ENCODE measurements at regions not wholly inside any gene's neighbourhood (a gene's known extent, or its start where the extent isn't known, plus 50 kb on each side); places are given as distances from the start of the nearest gene placed in this dataset.

DNA sequence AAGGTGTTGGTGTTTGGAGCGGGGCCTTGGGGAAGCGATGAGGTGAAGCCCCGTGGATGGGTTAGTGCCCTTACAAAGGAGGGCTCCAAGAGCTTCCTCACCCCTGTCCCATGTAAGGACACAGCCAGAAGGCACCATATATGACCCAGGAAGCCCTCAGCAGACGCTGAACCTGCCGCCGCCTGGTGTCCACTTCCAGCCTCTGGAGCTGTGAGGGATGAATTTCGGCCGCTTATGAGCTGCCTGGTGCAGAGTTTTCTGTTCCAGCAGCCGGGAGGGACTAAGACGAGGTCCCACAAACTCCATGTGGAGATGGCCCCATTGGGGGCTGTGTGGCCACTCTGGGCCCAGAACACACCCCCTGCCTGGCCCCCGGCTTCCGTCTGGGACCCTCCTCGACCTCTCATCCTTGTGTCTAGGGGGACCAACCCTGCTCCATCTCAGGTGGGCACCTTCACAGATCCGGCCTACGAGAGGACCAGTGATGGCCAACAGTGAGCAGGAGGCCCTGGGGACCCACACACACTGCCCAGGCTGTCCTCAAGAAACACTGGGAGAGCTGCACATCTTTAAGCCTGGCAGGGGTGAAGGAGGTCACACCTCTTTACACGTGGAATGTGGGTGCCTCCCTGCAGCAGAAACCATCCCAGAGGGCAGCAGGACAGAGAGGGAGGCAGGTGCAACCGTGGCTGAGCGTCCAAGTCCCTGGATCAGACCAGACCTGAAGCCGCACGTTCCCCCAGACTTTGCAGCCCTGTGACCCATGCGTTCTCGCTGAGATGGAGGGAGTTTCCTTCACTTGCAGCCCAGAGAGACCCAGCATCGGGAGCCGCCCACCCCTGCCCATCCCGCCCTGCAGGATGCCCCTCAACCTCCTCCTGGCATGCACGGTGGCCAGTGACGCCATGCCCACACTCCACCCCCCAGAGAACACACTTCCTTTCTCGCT lies 96.1 kb downstream of the PDGFA start:
- no peak for DNase-seq (ENCODE audit: low spot score)

DNA sequence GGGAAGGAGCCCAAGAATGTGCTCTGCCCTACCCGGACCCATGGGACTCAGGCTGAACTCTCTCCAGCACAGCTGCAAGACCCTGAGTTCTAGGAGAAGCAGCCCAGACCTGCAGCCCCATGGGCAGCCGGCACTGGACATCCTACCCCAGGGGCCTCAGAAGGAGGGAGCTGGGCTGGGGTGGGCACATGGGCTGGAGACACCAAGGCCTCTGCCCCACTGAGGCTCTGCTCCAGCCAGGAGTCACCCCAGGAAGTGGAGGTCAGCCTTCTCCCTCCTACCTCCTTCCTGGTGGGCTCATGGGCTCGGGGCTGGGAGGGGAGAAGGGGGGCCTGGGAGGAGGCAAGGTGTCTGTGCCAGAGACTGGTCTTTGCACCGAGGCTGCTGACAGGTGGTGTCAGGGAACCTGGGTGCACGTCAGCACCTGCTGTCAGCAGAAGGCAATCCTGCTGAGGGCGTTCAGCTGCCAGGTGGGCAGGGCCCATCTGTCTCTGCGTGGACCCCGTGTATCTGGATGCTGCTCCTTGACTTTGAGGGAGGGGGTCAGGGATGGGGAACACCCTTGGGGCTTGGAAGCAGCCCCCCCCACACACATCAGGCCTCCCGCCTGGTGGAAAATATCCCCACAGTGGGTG lies 95.2 kb downstream of the PDGFA start:
- DNase-seq (ENCODE audit: low spot score) = no peak

DNA sequence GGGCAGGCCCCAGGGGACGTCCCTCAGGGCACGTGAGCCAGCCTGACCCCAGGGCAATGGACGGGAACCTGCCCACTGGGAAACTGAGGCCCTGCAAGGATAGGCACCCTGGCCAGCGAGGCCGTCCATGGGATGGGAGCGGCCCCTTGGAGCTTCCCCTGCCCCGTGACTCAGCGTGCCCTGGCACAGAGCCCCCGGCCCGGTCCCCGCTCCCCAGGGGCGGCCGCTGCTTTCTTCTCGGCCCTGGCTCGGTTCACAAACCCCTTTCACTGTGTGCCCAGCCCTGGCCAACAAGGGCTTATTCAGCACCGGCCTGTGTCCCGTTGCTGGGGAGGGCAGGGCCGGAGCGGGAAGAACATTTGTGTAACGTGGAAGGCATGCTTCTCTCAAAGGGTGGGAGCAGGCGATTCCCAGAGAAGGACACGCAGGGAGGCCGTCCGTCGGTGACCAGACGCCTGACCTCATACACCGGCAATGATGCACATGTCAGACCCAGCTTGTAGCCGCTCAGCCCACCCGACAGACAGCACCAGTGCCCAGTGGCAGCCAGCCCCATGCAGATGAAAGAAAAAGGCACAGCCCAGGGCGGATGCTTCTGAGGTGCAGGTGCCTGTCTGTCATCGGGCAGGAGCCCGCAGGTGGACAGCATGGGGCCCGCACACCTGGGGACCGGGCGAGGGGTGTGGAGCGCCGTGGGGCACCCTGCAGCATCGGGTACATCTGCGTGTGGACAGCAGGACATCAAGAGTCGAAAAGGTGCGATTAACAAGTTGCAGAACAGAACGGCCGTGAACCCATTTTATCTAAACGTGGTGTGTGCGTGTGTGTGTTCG lies 94.5 kb downstream of the PDGFA start:
- no peak for DNase-seq (ENCODE audit: low spot score)

DNA sequence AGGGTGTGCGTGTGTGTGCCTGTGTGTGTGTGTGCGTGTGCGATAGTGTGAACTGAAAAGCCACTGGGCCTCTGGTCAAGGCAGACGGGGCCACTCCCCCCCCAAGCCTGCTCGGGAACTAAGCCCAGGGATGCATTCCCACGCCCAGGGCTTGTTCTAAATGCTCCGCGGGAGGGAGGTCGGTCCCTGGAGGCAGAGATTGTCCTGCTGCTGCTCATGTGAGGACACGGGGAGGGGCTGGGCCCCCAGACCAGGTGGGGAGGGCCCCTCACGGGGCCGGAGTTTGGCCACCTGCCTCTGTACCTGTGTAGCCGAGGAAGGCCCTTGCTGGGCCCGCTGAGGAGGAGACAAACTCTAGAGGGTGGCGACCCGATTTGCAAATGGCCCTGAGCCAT lies 93.9 kb downstream of the PDGFA start:
- DNase-seq (ENCODE audit: low spot score) = no peak

DNA sequence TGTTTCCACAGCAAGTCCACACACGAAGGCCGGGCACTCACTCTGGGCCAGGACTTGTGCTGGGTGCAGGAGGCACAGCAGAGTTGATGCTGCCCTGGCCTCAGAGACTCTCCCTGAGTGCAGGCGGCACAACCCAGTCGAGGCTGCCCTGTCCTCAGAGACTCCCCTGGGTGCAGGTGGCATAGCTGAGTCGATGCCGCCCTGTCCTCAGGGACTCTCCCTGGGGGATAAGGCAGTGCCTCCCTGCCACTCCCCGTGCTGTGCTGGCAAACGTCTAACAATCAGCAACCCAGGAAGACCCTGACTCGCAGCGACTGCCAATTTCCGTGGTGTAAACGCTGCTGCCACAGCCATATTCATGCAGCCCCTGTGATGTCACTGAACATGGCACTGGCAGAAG lies 93.1 kb downstream of the PDGFA start:
- DNase-seq (ENCODE audit: low spot score) = no peak

DNA sequence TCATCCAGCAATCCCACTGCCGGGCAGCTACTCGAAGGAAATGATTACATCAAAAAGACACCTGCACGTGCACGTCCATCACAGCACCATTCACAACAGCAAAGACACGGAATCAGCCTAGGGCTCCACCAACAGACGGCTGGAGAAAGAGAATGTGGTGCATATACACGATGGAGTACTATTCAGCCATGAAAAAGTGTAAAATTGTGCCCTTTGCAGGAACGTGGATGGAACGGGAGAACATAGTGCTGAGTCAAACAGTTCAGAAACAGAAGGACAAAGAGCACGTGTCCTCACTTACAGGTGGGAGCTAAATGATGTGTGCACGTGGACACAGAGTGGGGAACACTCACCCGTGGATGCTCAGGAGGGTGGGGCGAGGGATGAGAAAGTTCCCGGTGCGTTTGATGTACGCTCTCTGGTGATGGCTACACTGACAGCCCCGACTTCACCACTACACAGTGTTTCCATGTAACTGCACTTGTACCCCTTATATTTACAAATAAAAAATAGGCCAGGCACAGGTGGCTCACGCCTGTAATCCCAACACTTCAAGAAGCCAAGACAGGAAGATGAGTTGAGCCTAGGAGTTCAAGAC lies 92.0 kb downstream of the PDGFA start:
- DNase-seq (ENCODE audit: low spot score) = no peak

DNA sequence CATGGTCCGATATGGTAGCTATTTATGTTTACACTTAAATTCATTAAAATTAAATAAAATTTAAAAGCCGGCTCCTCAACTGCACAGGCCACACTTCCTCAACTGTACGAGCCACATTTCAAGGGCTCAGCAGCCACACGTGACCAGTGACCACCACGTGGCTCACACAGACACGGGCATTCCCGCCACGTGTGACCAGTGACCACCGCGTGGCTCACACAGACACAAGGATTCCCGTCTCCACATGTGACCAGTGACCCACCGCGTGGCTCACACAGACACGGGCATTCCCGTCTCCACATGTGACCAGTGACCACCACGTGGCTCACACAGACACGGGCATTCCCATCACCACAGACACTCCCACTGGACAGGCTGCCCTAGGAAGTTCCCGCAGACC lies 91.3 kb downstream of the PDGFA start:
- no peak for DNase-seq (ENCODE audit: low spot score)

DNA sequence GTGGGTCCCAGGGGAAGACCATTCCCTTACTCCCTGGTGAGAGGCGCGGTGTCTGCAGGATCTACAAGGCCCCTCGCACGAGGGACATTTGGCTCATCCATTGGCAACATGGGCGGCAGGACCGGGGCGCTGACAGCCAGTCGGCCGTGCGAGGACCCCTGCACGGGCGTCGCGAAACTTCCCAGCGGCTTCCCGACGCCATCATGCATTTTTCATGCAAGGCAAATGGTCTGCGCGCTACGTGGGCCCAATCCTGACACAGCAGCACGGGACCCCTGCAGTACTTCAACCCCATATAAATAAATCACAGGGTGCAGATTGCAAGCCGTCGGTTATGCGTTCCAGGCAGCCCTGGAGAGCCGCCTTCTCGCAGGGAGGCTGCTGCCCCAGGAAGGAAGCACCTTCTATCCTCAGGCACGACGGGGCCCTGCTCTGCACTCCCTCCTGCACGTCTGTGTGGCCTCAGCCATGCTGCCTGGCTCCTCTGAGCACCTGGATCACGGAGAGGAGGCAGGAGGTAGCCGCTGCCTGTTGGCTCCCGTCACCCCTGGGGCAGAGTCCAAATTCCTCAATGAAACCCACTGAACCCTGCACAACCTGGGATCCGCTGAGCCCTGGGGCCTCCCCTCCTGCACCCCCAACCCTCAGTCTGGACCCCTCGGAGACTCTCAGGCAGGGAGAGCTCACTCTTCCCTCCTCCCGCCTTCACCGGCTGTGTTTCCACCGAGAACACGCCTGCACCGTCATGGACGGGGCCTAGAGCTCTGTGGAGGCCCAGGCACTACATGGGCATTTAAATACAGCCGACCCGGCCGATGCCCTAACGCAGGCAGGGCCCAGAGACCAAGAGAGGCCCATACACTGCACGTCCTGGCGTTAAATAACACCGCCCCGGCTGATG lies 90.5 kb downstream of the PDGFA start:
- DNase-seq (ENCODE audit: low spot score) = no peak

DNA sequence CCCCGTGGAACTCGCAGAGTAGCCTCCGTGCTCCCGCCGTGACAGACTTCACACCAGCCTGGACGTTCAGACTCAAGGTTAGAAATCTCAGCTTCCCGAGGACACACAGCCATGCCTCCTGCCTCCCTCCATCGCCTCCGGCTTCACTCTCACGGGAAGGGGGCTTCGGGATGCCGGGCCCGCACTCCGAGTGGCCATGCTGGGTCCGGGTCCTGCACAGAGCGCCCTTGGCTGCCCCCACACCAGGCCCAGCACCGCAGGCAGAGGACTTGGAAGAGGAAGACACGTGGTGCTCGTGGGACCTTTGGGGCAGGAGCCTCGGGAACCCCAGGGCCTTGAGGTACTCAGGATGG lies 89.8 kb downstream of the PDGFA start:
- no peak for DNase-seq (ENCODE audit: low spot score)

DNA sequence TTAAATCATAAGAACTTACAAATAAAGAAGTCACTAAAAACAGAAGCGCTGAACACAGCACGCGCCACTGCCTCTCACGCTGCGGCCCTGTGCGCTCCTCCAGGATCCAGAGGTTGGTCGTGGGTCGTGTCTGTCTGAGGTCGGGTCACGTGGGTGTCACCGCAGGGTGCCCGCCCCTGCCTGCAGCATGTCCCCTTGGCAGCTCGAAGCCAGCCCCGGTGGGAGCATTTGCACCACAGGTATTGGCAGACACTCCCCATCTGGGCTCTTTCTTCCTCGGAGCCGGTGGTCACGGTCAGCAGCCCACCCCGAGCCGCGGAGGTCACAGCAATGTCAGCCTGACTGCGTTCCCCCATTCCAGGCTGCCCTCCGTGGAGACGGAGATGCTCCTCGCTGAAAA lies 88.6 kb downstream of the PDGFA start:
- DNase-seq (ENCODE audit: low spot score) = no peak

DNA sequence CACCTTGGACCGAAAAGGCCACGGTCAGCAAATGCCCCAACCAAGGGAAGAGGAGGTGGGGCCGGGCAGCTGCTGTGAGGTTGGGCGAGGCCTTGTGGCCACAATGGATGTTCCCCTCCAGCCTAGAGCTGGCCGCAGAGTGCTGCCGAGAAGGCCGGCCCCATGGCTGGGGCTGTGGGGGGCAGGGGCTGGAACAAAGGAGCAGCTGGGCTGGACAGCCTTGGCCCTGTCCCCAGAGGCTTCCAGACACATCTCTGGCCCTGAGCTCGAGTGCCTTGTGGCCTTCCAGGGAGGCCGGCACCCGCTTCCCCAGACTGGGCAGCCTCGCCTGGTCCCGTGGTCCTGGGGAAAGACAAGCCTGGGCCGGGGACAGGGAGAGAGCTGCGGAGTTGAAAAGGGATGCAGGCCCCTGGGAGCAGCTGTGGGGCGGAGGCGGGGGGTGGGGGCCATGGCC lies 88.0 kb downstream of the PDGFA start:
- DNase-seq (ENCODE audit: low spot score) = no peak

DNA sequence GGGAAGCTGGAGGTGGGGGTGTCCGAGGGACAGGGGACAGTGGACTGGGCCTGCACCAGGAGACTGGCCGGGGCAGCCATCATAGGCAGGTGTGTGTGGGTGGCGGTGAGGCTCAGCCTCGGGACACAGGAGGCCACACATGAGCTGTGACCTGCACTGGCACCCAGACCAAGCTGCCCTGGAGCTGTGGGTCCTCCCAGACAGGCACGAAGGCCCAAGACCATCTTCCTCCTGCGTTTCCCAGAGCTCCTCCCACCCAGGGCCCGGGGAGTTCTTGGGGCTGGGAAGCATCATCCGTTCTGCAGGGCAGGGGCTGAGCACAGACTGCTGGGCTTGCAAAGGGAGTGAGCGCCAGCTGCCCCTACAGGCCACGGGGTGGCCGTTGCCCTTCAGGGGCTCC lies 87.4 kb downstream of the PDGFA start:
- DNase-seq (ENCODE audit: low spot score) = no peak

DNA sequence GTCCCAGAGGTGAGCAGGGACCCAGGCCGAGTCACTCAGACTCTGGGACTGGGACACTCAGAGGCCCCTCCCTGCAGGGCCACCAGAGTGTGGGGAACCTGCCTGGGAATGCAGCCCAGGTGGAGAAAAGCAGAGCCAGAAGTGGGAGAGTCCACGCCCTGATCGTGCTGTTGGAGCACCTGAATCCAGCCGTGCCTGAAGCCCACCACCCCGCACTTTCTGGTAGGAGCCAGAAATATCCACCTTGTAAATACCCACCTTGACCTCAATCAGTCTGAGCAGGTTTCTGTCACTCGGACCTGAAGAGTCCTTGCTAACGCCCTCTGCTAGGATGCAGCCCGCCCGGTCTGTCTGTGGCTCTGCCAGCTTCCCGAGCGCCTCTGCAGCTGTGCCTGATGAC lies 86.7 kb downstream of the PDGFA start:
- DNase-seq (ENCODE audit: low spot score) = no peak

DNA sequence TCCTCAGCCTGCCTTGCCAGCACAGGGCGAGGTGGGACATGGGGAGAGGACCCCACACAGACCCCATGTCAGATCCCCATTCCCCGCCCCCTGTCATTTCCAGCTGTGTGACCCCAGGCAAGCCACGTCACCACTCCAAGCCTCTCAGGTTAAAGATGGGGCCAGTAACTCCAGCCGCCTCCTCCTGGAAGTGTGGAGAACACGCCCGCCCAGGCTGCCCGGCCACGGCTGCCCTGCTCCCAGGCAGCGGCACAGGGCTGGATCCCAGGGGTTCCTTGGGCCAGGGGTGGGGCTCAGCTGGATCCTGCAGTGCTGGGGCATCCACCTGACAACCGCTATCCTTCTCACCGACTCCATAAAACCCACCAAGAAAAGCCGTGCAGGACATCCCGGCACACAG lies 86.1 kb downstream of the PDGFA start:
- no peak for DNase-seq (ENCODE audit: low spot score)

DNA sequence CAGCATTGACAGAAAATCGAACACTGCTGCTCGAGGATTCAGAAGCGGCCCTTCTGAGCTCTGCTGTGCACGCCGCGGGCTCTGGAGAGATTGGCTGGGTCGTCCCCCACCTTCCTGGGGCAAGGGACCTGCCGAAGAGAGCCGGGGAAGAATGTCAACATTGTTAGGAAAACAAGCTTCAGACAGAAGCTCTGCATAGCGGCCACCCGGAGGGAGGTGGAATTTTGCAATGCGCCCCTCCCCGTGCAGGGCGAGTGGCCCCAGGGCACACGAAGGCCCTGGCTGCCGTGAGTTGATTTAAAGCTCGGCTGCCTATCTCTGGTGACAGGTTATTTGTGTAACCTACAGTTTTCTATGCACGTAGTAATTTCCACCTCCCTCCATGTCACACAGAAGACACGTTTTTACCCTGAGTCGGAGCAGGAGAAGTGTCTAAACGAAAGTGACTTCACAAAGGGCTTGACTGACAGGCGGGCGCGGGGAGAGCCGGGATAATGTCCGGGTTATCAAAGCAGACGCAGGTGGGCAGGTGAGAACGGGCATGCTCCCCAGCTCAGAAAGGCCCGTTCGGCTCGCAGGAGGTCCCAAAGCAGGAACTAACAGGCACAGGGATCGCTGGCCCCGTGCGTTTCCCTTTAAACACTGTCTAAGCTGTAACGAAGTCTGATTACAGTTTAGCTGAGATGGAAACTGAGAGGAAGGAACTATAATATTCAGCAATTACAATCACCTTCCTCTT lies 84.6 kb downstream of the PDGFA start:
- peak; percentile 18 for DNase-seq (ENCODE audit: low spot score)

DNA sequence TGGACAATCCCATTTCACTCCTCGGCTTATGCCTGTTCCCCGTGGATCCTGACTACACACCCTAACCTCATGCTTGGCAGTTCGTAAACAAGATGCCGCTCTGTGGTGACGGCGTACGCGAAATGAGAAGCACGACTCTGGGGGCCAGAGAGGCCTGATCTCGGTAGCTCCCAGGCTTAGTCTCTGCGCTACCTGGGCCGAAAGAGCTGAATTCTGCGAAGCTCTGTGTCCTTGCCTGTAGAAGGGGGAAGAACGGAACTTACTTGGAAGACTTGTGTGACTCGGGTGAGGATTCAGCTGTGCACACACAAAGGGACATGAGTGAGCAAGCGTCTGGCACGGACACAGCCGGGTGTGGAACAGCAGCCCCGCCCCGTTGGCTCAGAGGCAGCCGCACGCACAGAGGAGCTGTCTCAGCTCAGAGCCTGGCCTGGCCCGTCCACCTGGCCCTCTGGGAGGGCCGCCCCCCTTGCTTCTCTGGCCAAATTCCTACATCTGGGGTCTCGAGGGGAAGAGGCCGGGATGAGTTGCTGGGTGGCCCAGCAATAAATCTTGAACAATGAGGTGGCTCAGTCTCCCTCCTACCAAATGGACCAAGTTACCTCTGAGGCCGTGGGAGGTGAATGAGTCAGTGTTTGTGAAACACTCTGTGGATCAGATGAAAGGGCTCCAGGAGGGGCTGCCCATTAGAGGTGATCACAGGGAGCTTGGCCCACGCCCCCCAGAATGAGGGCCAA lies 83.8 kb downstream of the PDGFA start:
- DNase-seq (ENCODE audit: low spot score) = peak; percentile 39

DNA sequence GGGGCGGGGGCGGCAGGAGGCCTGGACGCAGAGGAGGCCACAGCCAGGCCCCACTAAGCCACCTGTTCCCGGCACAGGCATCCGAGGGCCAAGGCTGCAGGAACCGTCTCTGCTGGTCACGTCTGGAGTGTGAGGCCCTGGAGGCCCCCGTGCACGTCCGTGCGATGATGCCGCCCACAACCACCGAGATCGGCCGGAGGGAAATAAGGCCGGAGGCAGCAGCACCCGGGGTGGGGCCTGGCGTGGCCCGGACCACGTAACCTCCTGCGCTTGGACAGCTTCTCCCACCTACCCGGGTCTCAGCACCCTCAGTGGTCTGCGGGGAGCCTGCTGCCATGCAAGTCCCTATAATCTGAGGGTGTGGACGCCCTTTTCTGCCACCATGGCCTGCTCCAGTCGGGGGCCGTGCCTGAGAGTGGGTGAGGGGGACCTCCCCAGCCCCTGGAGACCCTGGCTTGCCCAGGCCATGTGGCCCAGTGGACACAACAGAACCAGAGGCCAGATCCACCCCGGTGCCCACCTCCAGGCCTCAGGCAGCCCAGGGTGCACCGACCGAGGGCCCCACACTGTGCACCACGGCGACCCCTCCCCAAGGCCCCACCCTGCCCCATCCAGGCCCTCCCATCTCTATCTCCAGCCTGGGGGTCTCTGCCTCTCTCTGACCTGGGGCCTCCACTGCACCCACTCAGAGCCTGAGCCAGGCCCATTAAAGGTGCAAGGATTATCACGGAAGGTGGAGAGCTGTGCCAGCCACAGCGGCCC lies 83.1 kb downstream of the PDGFA start:
- DNase-seq (ENCODE audit: low spot score) = no peak
